ENCODE measurements at regions not wholly inside any gene's neighbourhood (a gene's known extent, or its start where the extent isn't known, plus 50 kb on each side); places are given as distances from the start of the nearest gene placed in this dataset.

DNA sequence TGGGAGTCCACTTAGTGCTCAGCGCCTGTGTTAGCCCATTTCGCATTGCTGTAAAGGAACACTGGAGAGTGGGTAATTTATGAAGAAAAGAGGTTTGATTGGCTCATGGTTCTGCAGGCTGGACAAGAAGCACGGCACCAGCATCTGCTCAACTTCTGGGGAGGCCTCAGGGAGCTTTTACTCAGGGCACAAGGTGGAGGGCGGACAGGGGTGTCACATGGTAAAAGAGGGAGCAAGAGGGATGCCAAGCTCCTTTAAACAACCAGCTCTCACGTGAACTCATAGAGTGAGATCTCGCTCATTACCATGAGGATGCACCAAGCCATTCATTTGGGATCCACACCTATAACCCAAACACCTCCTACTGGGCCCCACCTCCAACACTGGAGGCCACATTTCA lies 181.4 kb upstream of the TLE3 start:
- Histone ChIP-seq H3K4ac (ENCODE audit: low read depth, low read length) (no peak overlapping the region), H2BK5ac (ENCODE audit: insufficient read length, low read length) (no peak overlapping the region), H3K56ac (ENCODE audit: insufficient read length, low read depth, low read length) (no peak overlapping the region), H3K9ac (ENCODE audit: extremely low read depth, insufficient read length, low read length) (no peak overlapping the region), H3K23me2 (ENCODE audit: insufficient read length, low read depth, low read length, poor library complexity, severe bottlenecking) (peaks cover 5% of the 10 kb centered on the region), H2AFZ (ENCODE audit: low read length) (no peak overlapping the region), H4K91ac (ENCODE audit: insufficient read length, low read depth, low read length) (no peak overlapping the region), H3K79me1 (ENCODE audit: insufficient read depth, low read depth, low read length, poor library complexity, severe bottlenecking) (no peaks in the 10 kb centered on the region), H4K20me1 (ENCODE audit: control insufficient read depth, insufficient read depth, insufficient read length) (no peaks in the 10 kb centered on the region), H4K5ac (ENCODE audit: insufficient read length, low read depth, low read length) (no peak overlapping the region), H3K18ac (ENCODE audit: insufficient read length, low read depth, low read length) (no peak overlapping the region), H2BK12ac (ENCODE audit: insufficient read length, low read depth, low read length) (no peak overlapping the region), H2BK15ac (ENCODE audit: low read depth, low read length) (no peak overlapping the region), H3K27me3 (ENCODE audit: insufficient read depth, low read length) (no peaks in the 10 kb centered on the region), H2AK5ac (ENCODE audit: insufficient read length, low read length) (no peak overlapping the region), H4K8ac (replicated peaks; ENCODE audit: insufficient read length, low read depth, low read length) (no peak overlapping the region), H3K4me2 (ENCODE audit: insufficient read depth, insufficient read length, low read length) (no peak overlapping the region), H3K23ac (ENCODE audit: insufficient read length, low read depth, low read length) (no peak overlapping the region), H2BK20ac (ENCODE audit: low read depth, low read length, poor library complexity, severe bottlenecking) (no peak overlapping the region), H3T11ph (ENCODE audit: low read length) (no peak overlapping the region), H3K79me2 (ENCODE audit: insufficient read depth, low read length) (no peaks in the 10 kb centered on the region), H3K9me3 (ENCODE audit: control insufficient read depth, low read depth, low read length) (no peaks in the 10 kb centered on the region), H3K14ac (ENCODE audit: insufficient read depth, low read length) (no peak overlapping the region), H3K27ac (ENCODE audit: insufficient read length, low read depth, low read length) (no peak overlapping the region), H2BK120ac (ENCODE audit: low read depth, low read length, poor library complexity, severe bottlenecking) (no peak overlapping the region), H3K4me1 (ENCODE audit: insufficient read depth, low read length) (no peaks in the 10 kb centered on the region)
- H3K4me1 Mint-ChIP-seq, result peaks cover 2 to 7% of the 10 kb centered on the region in 2 experiments; a peak in 2 of 4 replicates
- WGBS (ENCODE audit: extremely low coverage, insufficient read length, low lambda C conversion rate), result no CpG with 5 or more reads among the region's 6 CpGs
- DNase-seq, result no peak
- no peaks in the 10 kb centered on the region for H3K9me3 Mint-ChIP-seq
- no peak overlapping the region for H3K4me3 Mint-ChIP-seq
- H3K27me3 Mint-ChIP-seq (ENCODE audit: low read depth), result no peaks in the 10 kb centered on the region; the same call in 1 of the 2 replicates
- TF ChIP-seq, protein P1, sequence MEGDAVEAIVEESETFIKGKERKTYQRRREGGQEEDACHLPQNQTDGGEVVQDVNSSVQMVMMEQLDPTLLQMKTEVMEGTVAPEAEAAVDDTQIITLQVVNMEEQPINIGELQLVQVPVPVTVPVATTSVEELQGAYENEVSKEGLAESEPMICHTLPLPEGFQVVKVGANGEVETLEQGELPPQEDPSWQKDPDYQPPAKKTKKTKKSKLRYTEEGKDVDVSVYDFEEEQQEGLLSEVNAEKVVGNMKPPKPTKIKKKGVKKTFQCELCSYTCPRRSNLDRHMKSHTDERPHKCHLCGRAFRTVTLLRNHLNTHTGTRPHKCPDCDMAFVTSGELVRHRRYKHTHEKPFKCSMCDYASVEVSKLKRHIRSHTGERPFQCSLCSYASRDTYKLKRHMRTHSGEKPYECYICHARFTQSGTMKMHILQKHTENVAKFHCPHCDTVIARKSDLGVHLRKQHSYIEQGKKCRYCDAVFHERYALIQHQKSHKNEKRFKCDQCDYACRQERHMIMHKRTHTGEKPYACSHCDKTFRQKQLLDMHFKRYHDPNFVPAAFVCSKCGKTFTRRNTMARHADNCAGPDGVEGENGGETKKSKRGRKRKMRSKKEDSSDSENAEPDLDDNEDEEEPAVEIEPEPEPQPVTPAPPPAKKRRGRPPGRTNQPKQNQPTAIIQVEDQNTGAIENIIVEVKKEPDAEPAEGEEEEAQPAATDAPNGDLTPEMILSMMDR (conservative IDR thresholded peaks at IDR 0.05), result no peak
- H3K27ac Mint-ChIP-seq, result no peak overlapping the region
- H3K36me3 Mint-ChIP-seq (ENCODE audit: insufficient read depth in 1 of 3, low read depth in 3 of 3), result no peaks in the 10 kb centered on the region
